GM13976 (cell line): ENCODE measurements at regions not wholly inside any gene's neighbourhood (a gene's known extent, or its start where the extent isn't known, plus 50 kb on each side); places are given as distances from the start of the nearest gene placed in this dataset.
"Not testable (repeated sequence)": the region's sequence is repeated elsewhere in the genome, so short reads cannot be mapped to it uniquely, and the experiment has no call there.

Source experiments
- DNase-seq: peaks from one replicate; pipeline ENCODE4 v3.0.0; 2012; ENCODE audit warnings: low spot score
- in situ Hi-C: fragments of 300-500 bp; cut with MboI; formaldehyde crosslinking; loops from one replicate; pipeline ENCODE4 v1.12.0; 2022; ENCODE audit warnings: low sequenced_read_pairs, mixed read lengths, inconsistent platforms; ENCODE audit not compliant: unreplicated experiment
- TF ChIP-seq, protein P1 (sequence below): IDR thresholded peaks from 2 replicates; pipeline ENCODE4 v1.5.1; 2012; ENCODE audit warnings: borderline replicate concordance, mild to moderate bottlenecking; ENCODE audit not compliant: insufficient read depth; ENCODE audit errors: extremely low read depth, missing control alignments, control extremely low read depth

DNA sequence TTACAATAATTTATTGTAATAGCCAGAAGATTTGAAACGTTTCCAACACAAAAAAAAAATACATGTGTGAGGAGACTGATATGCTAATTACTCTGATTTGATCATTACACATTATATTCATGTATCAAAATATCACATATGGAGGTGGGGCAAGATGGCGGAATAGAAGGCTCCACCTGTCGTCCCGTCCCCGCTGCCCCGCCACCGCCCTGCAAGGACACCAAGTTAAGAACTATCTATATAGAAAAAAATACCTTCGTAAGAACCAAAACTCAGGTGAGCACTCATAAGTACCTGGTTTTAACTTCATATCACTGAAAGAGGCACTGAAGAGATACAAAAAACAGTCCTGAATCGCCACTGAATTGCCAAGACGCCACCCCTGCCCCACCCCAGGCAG, 60.9 kb upstream of the SCRG1 start:
- in situ Hi-C loops: no loop called here

DNA sequence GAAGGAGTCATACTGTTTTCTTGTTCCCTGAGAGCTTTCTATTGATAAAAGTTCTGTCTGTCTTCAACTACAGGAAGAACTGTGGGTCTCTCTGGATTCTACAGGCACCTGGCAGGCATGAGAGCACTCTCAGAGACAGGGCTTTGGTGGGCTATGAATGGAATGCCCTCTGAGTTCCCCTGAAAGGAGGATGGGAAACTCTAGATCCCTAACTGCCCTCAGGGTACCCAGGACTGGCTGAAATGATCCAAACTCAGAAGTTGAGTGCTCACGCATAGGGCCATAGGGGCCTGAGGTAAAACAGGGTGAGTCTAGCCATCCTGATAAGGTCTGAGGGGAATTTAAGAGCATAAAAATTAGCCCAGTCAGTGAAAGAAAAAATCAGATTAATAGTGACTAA, 59.0 kb upstream of the SCRG1 start:
- TF ChIP-seq, protein P1, sequence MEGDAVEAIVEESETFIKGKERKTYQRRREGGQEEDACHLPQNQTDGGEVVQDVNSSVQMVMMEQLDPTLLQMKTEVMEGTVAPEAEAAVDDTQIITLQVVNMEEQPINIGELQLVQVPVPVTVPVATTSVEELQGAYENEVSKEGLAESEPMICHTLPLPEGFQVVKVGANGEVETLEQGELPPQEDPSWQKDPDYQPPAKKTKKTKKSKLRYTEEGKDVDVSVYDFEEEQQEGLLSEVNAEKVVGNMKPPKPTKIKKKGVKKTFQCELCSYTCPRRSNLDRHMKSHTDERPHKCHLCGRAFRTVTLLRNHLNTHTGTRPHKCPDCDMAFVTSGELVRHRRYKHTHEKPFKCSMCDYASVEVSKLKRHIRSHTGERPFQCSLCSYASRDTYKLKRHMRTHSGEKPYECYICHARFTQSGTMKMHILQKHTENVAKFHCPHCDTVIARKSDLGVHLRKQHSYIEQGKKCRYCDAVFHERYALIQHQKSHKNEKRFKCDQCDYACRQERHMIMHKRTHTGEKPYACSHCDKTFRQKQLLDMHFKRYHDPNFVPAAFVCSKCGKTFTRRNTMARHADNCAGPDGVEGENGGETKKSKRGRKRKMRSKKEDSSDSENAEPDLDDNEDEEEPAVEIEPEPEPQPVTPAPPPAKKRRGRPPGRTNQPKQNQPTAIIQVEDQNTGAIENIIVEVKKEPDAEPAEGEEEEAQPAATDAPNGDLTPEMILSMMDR: no peak
- in situ Hi-C loops: no loop called here
- DNase-seq: no peak

More for the DNA sequence above, 60.9 kb upstream of the SCRG1 start:
- TF ChIP-seq, protein P1: no peak
- DNase-seq: no peak

DNA sequence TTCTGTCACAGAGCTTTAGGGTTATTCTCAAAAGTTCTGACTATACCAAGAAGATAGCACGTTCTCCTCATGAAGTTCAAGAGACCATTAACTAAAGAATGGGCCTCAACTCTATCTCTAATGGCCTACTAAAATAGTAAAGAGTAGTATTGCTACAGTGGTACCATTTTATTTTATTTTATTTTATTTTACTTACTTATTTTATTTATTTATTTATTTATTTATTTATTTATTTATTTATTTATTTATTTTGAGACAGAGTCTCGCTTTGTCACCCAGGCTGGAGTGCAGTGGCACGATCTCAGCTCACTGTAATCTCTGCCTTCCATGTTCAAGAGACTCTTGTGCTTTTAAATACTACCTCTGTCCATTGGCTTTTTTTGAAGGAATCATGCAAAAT, 52.5 kb upstream of the SCRG1 start:
- in situ Hi-C loops: not testable (repeated sequence)

DNA sequence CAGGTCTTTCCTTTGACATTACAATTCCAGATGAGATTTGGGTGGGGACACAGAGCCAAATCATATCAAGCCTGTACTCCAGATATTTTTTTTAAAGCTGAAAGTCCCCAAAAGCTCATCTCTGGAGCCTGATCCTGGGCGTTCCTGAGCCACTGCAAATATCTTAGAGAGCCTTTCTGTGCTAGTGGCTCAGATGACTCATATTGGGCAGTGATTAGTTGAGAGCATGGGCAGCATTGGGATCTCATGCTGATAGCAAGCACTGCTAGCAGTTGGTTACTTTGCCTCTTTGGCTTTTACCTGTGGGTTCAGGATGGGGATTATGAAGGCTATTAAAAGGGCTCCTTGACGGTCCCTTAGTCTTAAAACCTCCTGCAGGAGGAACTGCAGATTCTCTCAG, 51.4 kb upstream of the SCRG1 start:
- in situ Hi-C loops: no loop called here
- TF ChIP-seq, protein P1: no peak
- no peak for DNase-seq

More for the DNA sequence above, 52.5 kb upstream of the SCRG1 start:
- not testable (repeated sequence) for DNase-seq

DNA sequence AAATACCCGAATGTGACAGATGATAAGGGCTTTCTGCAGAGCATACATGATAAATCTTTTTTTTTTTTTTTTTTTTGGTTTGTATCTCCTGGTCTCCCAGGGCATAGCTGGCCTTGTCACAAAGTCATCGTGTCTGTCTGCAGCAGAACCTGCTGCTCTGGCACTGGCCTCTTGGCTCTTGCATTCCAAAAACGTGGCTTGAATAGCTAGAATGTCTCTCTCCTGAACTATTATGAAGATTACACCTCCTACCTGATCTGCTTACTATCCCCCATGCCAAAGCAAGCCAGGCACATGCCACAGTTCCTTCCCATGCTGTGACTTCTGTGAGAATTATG, 50.4 kb upstream of the SCRG1 start:
- TF ChIP-seq, protein P1: no peak

DNA sequence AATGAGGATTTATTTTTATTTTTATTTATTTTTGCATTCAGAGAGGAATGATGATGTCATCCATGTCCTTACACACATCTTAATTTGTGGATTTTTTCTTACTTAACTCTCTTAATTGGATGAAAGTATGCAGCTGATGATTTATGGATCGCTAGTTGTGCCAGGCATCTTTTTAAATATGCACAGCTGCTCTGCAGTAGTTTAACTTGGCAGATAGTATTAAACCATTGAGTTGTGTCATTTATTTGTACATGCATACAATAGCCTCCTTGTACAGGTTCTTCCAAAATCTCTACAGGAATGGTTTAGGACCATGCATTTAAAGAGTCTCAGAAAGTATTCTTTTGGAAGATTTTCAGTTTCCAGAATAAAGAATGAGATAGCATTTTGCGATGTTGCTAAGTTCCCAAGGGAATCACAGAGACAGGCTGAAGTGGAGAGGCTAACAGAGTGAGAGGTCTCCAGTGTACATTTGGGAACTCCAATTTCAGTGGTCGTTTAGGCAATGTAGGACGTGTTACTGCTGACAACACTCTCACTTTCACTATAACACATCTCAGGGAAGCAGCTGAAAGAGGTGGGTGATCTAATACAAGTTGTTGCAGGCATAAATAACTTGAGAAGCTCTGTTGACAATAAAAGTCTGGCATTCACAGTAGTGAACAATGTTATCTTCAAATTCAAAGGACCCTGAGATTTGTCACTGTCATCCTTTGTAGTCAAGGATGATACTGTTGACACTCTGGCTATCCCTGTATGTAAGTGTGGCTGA, 49.9 kb upstream of the SCRG1 start:
- TF ChIP-seq, protein P1: no peak
- in situ Hi-C loops: no loop called here
- DNase-seq: peak; percentile 32

More for the DNA sequence above, 50.4 kb upstream of the SCRG1 start:
- DNase-seq: no peak
- in situ Hi-C loops: no loop called here
